T1000 (cell line): ENCODE measurements at regions not wholly inside any gene's neighbourhood (a gene's known extent, or its start where the extent isn't known, plus 50 kb on each side); places are given as distances from the start of the nearest gene placed in this dataset.
"Not testable (repeated sequence)": the region's sequence is repeated elsewhere in the genome, so short reads cannot be mapped to it uniquely, and the experiment has no call there.

ENCODE experiments used
- DNase-seq: peaks from one replicate; lab custom pipeline; 2025; ENCODE audit warnings: mixed read lengths; lab: John Stamatoyannopoulos, UW

DNA sequence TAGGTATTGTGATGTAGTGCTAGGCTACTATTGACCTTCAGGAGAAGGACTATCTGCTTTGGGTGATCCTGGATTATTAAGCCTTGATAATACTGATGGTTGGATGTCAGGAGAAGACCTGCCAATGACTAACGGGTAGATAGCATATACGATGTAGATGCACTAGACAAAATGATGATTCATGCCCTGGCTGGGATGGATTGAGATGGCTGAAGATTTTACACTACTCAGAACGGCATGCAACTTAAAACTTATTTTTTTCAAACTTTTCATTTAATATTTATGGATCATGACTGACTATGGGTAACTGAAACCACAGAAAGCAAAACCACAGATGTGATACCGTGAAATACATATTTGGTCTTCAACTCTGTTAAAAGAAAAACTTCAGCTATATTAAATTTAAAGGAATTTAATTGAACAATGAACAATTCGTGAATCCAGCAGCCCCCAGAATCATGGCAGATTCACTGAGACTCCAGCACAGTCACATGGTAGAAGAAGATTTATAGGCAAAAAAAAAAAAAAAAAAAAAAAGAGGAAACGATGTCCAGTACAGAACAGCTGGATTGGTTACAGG, 124.6 kb upstream of the CDK13 start:
- DNase-seq: no peak

- no peak for DNase-seq
Measured at GRCh38 chr7:39826166-39826565, 123.9 kb upstream of the CDK13 start.

- DNase-seq: no peak
Measured at GRCh38 chr7:39827571-39827970, 122.5 kb upstream of the CDK13 start.

DNA sequence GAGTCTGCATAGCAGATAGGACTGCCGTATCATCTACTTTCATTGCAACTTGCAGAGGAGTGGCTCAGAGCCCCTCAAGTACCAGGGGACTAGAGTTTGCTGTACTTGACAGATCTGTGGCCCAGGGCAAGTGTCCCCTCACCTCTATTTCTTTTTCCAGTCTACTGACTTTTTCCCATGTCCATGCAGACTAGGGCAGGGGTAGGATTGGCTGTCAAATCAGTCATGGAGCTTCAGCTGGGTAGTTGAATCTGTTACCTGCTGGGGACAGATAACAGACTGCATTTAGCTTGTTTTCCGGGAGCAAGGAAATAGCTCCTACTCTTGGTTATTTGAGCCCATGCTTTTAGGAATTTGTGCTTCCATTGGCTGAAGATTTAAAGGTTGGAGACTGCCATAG, 121.0 kb upstream of the CDK13 start:
- DNase-seq: no peak

DNA sequence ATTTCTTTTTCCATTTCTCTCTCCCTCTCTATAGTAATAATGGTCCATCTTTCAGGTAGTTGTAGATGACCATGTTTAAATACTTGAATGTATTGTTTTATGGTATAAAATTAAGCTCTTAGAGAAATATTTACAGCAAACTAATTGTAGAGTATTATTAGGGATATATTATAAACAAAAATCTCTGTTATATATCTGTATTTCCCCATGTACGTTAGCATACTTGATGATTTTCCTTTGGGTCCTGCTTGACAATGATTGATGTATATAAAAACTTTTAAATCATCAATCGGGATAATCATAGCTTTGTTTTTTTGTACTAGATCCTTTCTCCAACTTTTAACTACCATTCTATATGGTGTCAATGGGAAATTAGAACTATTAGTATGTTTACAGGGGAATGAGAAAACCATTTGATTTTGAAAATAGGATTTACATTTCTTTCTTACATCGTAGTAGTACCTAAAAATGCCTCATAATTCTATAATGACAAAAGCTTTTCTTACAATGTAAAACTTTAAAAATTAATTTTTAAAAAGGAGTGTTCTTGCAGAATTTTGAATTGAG, 117.5 kb upstream of the CDK13 start:
- DNase-seq: no peak

- not testable (repeated sequence) for DNase-seq
Measured at GRCh38 chr7:39833180-39833799, 116.8 kb upstream of the CDK13 start.

DNA sequence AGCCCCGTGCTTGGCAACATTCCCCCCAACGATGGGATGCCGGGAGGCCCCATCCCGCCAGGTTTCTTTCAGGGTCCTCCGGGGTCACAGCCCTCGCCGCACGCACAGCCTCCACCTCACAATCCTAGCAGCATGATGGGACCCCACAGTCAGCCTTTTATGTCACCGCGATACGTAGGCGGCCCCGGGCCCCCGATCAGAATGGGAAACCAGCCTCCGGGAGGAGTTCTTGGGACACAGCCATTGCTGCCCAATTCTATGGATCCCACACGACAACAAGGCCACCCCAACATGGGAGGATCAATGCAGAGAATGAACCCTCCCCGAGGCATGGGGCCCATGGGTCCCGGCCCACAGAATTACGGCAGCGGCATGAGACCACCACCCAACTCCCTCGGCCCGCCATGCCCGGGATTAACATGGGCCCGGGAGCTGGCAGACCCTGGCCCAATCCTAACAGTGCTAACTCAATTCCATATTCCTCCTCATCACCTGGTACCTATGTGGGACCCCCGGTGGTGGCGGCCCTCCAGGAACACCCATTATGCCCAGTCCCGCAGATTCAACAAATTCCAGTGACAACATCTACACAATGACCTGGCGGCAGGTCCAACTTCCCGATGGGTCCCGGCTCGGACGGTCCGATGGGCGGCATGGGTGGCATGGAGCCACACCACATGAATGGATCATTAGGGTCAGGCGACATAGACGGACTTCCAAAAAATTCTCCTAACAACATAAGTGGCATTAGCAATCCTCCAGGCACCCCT, 116.0 kb upstream of the CDK13 start:
- not testable (repeated sequence) for DNase-seq

DNA sequence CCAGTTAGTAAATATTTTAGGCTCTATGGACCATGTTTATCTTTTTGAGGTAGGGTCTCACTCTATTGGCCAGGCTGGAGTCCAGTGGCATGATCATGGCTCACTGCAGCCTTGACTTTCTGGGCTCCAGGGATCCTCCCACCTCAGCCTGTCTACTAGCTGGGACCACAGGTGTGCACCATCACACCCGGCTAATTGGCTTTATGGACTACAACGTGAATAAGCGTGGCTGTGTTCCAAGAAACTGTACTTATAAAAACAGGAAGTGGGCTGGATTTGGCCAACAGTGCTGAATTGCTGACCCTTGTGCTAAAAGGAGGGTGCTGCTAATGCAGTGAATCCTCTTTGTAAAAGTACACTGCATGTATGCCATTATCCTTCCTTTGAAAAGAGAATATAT, 111.7 kb upstream of the CDK13 start:
- DNase-seq: no peak

DNA sequence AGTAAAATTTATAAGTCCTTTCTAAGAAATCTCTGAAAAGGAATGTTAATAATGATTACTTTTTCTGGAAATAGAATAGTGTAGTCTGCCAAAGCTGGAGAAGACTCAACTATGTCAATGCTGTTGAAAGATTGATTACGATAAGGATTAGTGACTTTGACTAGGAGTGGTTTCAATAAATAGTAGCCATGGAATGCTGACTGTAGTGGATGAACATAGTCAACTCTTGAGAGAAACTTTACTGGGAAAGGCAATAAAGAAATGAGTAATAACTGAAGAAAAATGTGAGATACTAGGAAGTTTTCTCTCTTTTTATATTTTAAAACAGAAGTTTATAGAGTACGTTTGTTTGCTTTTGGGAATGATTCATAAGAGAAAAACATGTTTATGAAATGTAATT, 105.0 kb upstream of the CDK13 start:
- DNase-seq: no peak

GRCh38 chr7:39847227-39847626, 102.8 kb upstream of the CDK13 start:
- no peak for DNase-seq

GRCh38 chr7:39851466-39852045, 98.5 kb upstream of the CDK13 start:
- no peak for DNase-seq

- not testable (repeated sequence) for DNase-seq
Measured at GRCh38 chr7:39854616-39855324, 95.3 kb upstream of the CDK13 start.

DNA sequence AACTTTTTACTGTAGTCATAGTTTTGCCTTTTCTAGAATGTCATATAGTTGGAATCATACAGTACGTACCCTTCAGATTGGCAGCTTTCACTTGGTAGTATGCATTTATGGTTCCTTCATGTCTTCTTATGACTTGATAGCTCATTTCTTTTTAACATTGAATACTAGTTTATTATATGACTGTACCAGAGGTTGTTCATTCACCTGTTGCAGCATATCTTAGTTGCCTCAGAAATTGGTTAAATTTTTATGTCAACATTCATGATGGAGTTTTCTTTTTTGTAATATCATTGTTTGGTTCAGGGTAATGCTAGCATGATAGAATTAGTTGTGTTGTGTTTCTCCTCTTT, 94.8 kb upstream of the CDK13 start:
- DNase-seq: no peak

GRCh38 chr7:39863675-39864322, 86.3 kb upstream of the CDK13 start:
- not testable (repeated sequence) for DNase-seq

DNA sequence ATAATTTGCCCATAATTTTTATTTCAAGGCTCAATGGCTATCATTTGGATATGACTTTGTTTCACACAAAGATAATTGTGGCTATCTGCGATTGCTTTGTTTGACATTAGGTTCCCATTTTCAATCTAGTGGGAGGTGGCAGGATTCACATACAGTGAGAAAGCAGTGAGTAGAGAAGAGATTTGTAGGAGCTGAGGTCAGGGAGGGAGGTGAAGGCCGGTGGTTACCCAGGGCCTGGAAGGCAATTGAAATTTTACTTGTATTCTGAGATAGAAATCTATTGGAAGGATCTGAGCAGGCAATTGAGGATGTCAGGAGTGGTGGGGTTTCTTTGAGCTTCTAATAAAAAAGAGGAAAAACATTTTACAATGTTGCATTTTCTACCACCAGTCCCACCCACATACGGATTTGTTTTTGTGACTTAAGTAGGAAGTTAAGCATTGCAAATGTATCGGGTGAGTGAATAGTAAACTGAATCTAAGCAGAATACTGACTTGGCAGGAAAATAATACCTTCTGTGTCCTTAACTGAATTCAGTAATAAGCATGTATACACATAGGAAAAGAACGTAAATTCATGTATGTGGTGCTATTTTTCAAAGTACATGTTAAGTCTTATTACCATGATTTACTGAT, 80.1 kb upstream of the CDK13 start:
- DNase-seq: not testable (repeated sequence)

DNA sequence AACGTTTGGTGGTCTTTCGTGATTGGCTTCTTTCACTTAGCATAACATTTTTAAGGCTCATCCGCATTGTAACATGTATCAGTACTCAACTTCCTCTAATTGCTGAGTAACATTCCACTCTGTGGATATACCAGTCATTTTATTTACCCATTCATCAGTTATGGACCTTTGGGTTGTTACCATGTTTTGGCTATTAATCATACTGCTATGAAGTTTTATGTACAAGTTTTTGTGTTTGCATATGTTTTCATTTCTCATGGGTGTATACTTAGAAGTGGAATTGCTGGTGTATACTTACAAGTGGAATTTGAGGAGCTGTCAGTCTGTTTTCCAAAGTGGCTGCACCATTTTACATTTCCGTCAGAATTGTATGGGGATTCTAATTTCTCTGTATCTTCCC, 78.4 kb upstream of the CDK13 start:
- DNase-seq: not testable (repeated sequence)

- no peak for DNase-seq
Measured at GRCh38 chr7:39880556-39880955, 69.5 kb upstream of the CDK13 start.

- no peak for DNase-seq
Measured at GRCh38 chr7:39882148-39882784, 67.8 kb upstream of the CDK13 start.

GRCh38 chr7:39883812-39884390, 66.2 kb upstream of the CDK13 start:
- no peak for DNase-seq

DNA sequence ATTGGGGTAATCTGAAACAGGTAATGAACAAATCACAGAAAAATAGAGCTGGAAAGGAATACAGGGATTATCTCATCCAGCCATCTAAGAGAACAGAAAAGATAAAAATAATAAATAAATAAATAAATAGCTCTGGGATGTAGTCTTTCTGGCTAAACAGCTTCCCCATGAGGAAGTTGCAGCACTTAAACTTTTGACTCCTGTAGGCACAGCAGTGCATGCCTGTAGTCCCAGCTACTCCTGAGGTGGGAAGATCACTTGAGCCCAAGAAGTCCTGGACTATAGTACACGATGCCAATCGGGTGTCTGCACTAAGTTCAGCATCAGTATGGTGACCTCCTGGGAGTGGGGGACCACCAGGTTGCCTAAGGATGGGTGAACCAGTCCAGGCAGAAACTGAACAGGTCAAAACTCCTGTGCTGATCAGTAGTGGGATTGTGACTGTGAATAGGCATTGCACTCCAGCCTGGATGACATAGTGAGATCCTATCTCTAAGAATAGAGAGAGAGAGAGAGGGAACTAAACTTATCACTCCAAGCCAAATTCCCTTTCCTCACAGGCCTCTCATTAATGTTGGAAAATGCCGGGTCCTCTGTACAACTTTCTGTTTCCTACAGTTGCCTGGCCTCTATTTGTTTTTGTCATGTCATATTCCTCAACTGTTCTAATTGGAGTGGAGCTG, 61.7 kb upstream of the CDK13 start:
- DNase-seq: no peak
